Progenitor cell of endocrine pancreas (in vitro differentiated cells): ENCODE measurements at regions not wholly inside any gene's neighbourhood (a gene's known extent, or its start where the extent isn't known, plus 50 kb on each side); places are given as distances from the start of the nearest gene placed in this dataset.
A peak's percentile ranks its signal among the peaks of the same experiment; 100 is the strongest.

Experiments
- DNase-seq: peaks from one replicate; pipeline ENCODE4 v3.0.0; 2021; ENCODE audit warnings: low spot score; ENCODE audit not compliant: unreplicated experiment
- H3K27ac Mint-ChIP-seq: 2 replicates; pipeline ENCODE4 v1.8.0; 2021; ENCODE audit warnings: mild to moderate bottlenecking, moderate library complexity, mixed read lengths
- H3K27me3 Mint-ChIP-seq: 2 replicates; pipeline ENCODE4 v1.8.0; 2021; ENCODE audit warnings: mixed read lengths
- H3K36me3 Mint-ChIP-seq: 2 replicates; pipeline ENCODE4 v1.8.0; 2022; ENCODE audit warnings: mixed read lengths; ENCODE audit not compliant: insufficient read depth
- H3K4me1 Mint-ChIP-seq: 2 replicates; pipeline ENCODE4 v1.8.0; 2021; ENCODE audit warnings: low read depth, mixed read lengths
- H3K4me3 Mint-ChIP-seq: 2 replicates; pipeline ENCODE4 v1.8.0; 2021; ENCODE audit warnings: low read depth, mild to moderate bottlenecking, moderate library complexity, mixed read lengths
- H3K9me3 Mint-ChIP-seq: 2 replicates; pipeline ENCODE4 v1.8.0; 2021; ENCODE audit warnings: low read depth, mixed read lengths
- TF ChIP-seq, protein P1 (sequence below): fragments of 200-600 bp; sonication (generic); IDR thresholded peaks from one replicate; pipeline ENCODE4 v1.5.0; 2021; ENCODE audit warnings: antibody characterized with exemption, mild to moderate bottlenecking; ENCODE audit not compliant: unreplicated experiment

DNA sequence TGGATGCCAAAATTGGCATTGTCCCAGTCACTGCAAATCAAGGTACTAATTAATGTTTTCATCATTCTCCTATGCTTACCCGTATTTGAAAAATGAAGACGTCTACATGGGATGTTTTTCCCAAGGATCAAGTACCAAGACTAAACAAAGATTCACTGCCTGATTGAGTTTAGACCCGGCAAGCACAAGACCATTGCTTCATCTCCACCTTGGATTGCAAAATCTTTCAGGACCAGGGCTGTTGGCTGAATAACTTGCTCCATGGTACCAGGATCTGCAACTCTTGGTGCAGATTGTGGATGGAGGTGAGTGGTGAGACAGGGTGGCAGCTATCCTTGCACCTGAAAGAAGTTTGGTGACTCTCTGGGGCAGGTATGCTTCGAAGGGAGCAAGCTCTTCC lies 122.5 kb upstream of the ETS2 start:
- DNase-seq: no peak
- peaks cover 15% of the 10 kb centered on the region for H3K27me3 Mint-ChIP-seq
- no peak overlapping the region for H3K4me3 Mint-ChIP-seq
- H3K4me1 Mint-ChIP-seq: no peaks in the 10 kb centered on the region
- TF ChIP-seq, protein P1, sequence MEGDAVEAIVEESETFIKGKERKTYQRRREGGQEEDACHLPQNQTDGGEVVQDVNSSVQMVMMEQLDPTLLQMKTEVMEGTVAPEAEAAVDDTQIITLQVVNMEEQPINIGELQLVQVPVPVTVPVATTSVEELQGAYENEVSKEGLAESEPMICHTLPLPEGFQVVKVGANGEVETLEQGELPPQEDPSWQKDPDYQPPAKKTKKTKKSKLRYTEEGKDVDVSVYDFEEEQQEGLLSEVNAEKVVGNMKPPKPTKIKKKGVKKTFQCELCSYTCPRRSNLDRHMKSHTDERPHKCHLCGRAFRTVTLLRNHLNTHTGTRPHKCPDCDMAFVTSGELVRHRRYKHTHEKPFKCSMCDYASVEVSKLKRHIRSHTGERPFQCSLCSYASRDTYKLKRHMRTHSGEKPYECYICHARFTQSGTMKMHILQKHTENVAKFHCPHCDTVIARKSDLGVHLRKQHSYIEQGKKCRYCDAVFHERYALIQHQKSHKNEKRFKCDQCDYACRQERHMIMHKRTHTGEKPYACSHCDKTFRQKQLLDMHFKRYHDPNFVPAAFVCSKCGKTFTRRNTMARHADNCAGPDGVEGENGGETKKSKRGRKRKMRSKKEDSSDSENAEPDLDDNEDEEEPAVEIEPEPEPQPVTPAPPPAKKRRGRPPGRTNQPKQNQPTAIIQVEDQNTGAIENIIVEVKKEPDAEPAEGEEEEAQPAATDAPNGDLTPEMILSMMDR: no peak
- H3K27ac Mint-ChIP-seq: no peak overlapping the region
- H3K36me3 Mint-ChIP-seq: no peaks in the 10 kb centered on the region
- H3K9me3 Mint-ChIP-seq: peaks cover 5% of the 10 kb centered on the region

DNA sequence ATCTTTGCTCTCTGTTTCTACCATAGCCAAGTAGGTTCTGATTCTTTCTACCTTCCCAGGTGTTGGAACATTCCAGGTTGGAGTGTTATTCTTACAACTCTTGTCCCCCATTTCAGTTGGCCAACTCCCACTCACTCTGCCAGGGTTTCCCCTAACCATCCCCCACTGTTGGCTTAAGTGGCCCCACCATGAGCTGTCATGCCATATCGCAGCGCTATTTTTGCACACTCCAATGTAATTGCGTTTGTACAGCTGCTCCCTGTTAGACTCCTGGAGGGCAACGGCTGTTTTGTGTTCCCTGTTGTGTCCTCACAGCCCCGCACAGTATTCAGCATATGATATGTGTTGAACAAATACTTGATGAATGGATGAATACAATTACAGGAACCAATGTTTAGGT lies 117.7 kb upstream of the ETS2 start:
- TF ChIP-seq, protein P1: no peak
- no peak overlapping the region for H3K27ac Mint-ChIP-seq
- H3K4me3 Mint-ChIP-seq: no peak overlapping the region
- H3K36me3 Mint-ChIP-seq: no peaks in the 10 kb centered on the region
- H3K4me1 Mint-ChIP-seq: no peaks in the 10 kb centered on the region
- H3K27me3 Mint-ChIP-seq: peaks cover 16% of the 10 kb centered on the region
- peaks cover 6% of the 10 kb centered on the region for H3K9me3 Mint-ChIP-seq
- no peak for DNase-seq

DNA sequence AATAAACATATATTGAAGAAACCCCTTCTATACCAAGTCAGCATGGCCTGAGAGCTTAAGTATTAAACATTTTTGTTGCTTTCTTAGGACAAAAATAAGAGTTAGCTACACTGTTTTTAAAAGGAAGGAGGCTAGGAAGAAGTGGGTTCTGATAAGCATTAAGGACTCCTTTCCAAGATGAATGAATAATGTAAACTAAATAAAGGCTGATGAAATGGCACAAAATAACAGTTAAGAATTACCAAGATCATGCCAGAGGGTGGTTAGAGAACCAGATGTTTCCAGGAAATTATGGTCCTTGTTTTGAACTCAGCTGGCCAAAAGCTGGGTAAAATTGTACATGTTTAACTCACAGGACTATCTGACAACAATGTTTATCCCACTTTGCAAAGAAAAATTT lies 114.1 kb upstream of the ETS2 start:
- Mint-ChIP-seq H3K4me1 (no peaks in the 10 kb centered on the region), H3K27ac (no peak overlapping the region), H3K36me3 (no peaks in the 10 kb centered on the region), H3K27me3 (peaks cover 17% of the 10 kb centered on the region), H3K4me3 (no peak overlapping the region), H3K9me3 (peaks cover 6% of the 10 kb centered on the region)
- no peak for DNase-seq
- TF ChIP-seq, protein P1: no peak

DNA sequence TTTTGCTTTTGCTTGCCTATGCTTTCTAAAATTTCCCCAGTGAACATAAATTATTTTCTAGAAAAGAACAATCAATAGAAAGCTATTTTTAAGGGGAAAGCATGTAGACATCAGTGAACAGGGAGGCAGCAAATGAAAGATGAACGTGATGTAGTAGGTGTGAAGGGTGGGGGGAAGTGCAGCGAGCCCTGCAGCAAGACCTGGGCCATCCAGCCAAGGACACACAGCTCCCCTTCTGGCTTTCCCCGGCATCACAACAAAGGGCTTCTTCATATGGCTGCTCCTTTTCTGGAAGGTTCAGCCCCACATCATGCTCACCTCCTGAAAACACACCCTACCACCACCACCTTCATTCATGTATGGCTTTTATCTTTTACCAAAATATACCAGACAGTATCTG lies 109.2 kb upstream of the ETS2 start:
- Mint-ChIP-seq H3K27ac (no peak overlapping the region), H3K9me3 (no peaks in the 10 kb centered on the region), H3K36me3 (no peaks in the 10 kb centered on the region), H3K4me1 (peaks cover 2% of the 10 kb centered on the region), H3K27me3 (peaks cover 20% of the 10 kb centered on the region), H3K4me3 (no peak overlapping the region)
- no peak for DNase-seq
- TF ChIP-seq, protein P1: peak; percentile 6

DNA sequence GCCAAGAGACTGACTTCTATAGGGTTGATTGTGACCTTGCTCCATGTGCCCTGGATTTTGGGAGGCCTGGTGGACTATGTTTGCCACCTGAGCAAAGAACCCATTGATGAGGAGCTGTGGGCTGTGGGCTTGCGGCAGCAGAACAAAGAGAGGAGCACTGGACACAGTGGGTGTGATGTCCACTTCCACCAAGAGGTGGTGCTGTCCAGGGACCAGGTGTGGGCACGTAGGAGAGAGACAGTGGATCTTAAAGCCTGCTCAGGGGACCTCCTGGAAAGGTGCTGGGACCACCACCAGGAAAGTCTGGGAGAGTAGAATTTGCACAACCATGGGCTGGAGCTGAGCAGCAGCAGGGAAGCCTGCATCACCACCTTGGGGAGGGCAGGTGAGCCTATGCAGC lies 106.7 kb upstream of the ETS2 start:
- no peak for DNase-seq
- TF ChIP-seq, protein P1: peak; percentile 33

DNA sequence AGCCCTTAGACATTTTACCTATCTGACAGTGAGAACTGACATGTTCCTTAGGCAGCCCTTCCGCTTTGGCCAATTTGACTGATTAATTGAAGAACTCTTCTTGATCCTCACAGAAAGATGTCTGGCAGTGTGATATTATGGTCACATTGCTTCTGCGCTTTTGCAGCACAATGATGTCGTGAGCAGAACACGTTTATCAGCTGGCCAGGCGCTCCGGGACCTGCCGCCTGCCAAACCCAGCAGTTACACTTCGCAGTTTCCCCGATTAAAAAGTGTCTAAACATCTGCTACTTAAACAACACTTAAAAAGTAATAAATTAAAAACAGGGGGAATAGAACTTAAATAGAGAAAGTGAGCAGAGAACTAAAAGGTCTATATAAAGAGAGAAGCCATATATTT lies 103.5 kb upstream of the ETS2 start:
- DNase-seq: no peak
- Mint-ChIP-seq H3K9me3 (no peaks in the 10 kb centered on the region), H3K4me3 (no peak overlapping the region), H3K27ac (no peak overlapping the region), H3K27me3 (peaks cover 23% of the 10 kb centered on the region), H3K36me3 (no peaks in the 10 kb centered on the region), H3K4me1 (peaks cover 5% of the 10 kb centered on the region)
- TF ChIP-seq, protein P1: no peak

More for the DNA sequence above, 106.7 kb upstream of the ETS2 start:
- Mint-ChIP-seq H3K4me3 (no peak overlapping the region), H3K9me3 (no peaks in the 10 kb centered on the region), H3K27me3 (peaks cover 27% of the 10 kb centered on the region), H3K4me1 (peaks cover 5% of the 10 kb centered on the region), H3K27ac (no peak overlapping the region), H3K36me3 (no peaks in the 10 kb centered on the region)
